Breast epithelium (tissue), 4 donors: ENCODE measurements at regions not wholly inside any gene's neighbourhood (a gene's known extent, or its start where the extent isn't known, plus 50 kb on each side); places are given as distances from the start of the nearest gene placed in this dataset.

Experiments
- DNase-seq, 2 donors: peaks; one replicate each; pipeline ENCODE4 v3.0.0-alpha.2; 2019; ENCODE audit warnings: low spot score in 2 of 2
- H3K27ac ChIP-seq, 2 donors: fragments of 200-600 bp; sonication (generic) in 1 of 2; one replicate each; pipeline ENCODE4 v1.5.1; 2016 to 2019; ENCODE audit warnings: mild to moderate bottlenecking in 1 of 2
- H3K27me3 ChIP-seq, 2 donors: fragments of 200-600 bp; sonication (generic) in 1 of 2; one replicate each; pipeline versions ENCODE4 v1.5.1 to v1.6.0; 2017 to 2019; ENCODE audit warnings: control low read depth in 1 of 2, mild to moderate bottlenecking in 1 of 2
- H3K36me3 ChIP-seq: fragments of 200-600 bp; one replicate; pipeline ENCODE4 v1.5.1; 2019
- H3K4me1 ChIP-seq, 2 donors: fragments of 200-600 bp; sonication (generic); one replicate each; pipeline ENCODE4 v1.5.1; 2016 to 2019; ENCODE audit warnings: control low read depth in 1 of 2
- H3K4me3 ChIP-seq, 3 donors: fragments of 200-600 bp; sonication (generic); 1 replicate in 2 of 3; 2 replicates in 1 of 3; pipeline ENCODE4 v1.5.1; 2016 to 2019; ENCODE audit warnings: mild to moderate bottlenecking in 3 of 3, moderate library complexity in 2 of 3
- H3K9me3 ChIP-seq, 2 donors: fragments of 200-600 bp; sonication (generic) in 1 of 2; one replicate each; pipeline ENCODE4 v1.5.1; 2016 to 2019; ENCODE audit warnings: control low read depth in 1 of 2
- CTCF ChIP-seq, 3 donors: fragments of 450-650 bp; IDR thresholded peaks; one replicate each; pipeline ENCODE4 v1.5.1; 2016 to 2017; ENCODE audit warnings: antibody characterized with exemption in 3 of 3, mild to moderate bottlenecking in 3 of 3, moderate library complexity in 3 of 3
- POLR2A ChIP-seq: fragments of 450-650 bp; IDR thresholded peaks from one replicate; pipeline ENCODE4 v1.6.1; 2016; ENCODE audit warnings: antibody characterized with exemption, mild to moderate bottlenecking, moderate library complexity
- POLR2AphosphoS5 ChIP-seq, 3 donors: sonication (generic); formaldehyde crosslinking; IDR thresholded peaks; one replicate each; pipeline ENCODE4 v1.6.1; 2017; ENCODE audit warnings: antibody characterized with exemption in 3 of 3
- intact Hi-C: fragments of 100-400 bp; cut with DNase I; formaldehyde crosslinking; loops from one replicate; pipeline ENCODE4 v1.15.1; 2023; ENCODE audit warnings: low total_unique reads

- Histone ChIP-seq H3K4me3 (no peak overlapping the region), H3K9me3 (no peaks in the 10 kb centered on the region), H3K27me3 (no peaks in the 10 kb centered on the region), H3K36me3 (no peaks in the 10 kb centered on the region), H3K27ac (no peak overlapping the region), H3K4me1 (no peaks in the 10 kb centered on the region)
- DNase-seq, result no peak
- intact Hi-C loops, result no loop called here
- no peak for TF ChIP-seq POLR2AphosphoS5 (IDR thresholded peaks at IDR 0.05)
- no peak for TF ChIP-seq POLR2A
- no peak for TF ChIP-seq CTCF (IDR thresholded peaks at IDR 0.05)
Observed at GRCh38 chr4:125155251-125155650, 159.5 kb upstream of the FAT4 start.

GRCh38 chr4:125140966-125141495 lies 173.7 kb upstream of the FAT4 start:
- Histone ChIP-seq H3K4me3 (no peak overlapping the region), H3K9me3 (no peaks in the 10 kb centered on the region), H3K27me3 (no peaks in the 10 kb centered on the region), H3K4me1 (no peaks in the 10 kb centered on the region), H3K27ac (no peak overlapping the region), H3K36me3 (no peaks in the 10 kb centered on the region)
- TF ChIP-seq CTCF (IDR thresholded peaks at IDR 0.05) (no peak), POLR2AphosphoS5 (IDR thresholded peaks at IDR 0.05) (no peak), POLR2A (no peak)
- DNase-seq, result no peak
- intact Hi-C loops, result no loop called here

- intact Hi-C loops, result no loop called here
Observed at GRCh38 chr4:125135652-125136051, 179.1 kb upstream of the FAT4 start.

GRCh38 chr4:125132729-125133128 lies 182.0 kb upstream of the FAT4 start:
- H3K36me3 ChIP-seq, result no peaks in the 10 kb centered on the region
- no peak overlapping the region for H3K27ac ChIP-seq
- H3K27me3 ChIP-seq, result no peaks in the 10 kb centered on the region
- no peaks in the 10 kb centered on the region for H3K9me3 ChIP-seq
- no peak for TF ChIP-seq POLR2AphosphoS5 (IDR thresholded peaks at IDR 0.05)
- no peak for TF ChIP-seq POLR2A
- no peak for TF ChIP-seq CTCF (IDR thresholded peaks at IDR 0.05)
- no peak overlapping the region for H3K4me3 ChIP-seq
- no peaks in the 10 kb centered on the region for H3K4me1 ChIP-seq
- no peak for DNase-seq
- intact Hi-C loops, result no loop called here

More at GRCh38 chr4:125135652-125136051, 179.1 kb upstream of the FAT4 start:
- no peak for DNase-seq
- no peak for TF ChIP-seq POLR2A
- TF ChIP-seq POLR2AphosphoS5 (IDR thresholded peaks at IDR 0.05), result no peak
- no peak for TF ChIP-seq CTCF (IDR thresholded peaks at IDR 0.05)
- no peaks in the 10 kb centered on the region for H3K9me3 ChIP-seq
- H3K36me3 ChIP-seq, result no peaks in the 10 kb centered on the region
- no peak overlapping the region for H3K4me3 ChIP-seq
- no peaks in the 10 kb centered on the region for H3K4me1 ChIP-seq
- H3K27me3 ChIP-seq, result no peaks in the 10 kb centered on the region
- no peak overlapping the region for H3K27ac ChIP-seq

- intact Hi-C loops, result no loop called here
- Histone ChIP-seq H3K4me3 (no peak overlapping the region), H3K27me3 (no peaks in the 10 kb centered on the region)
Observed at GRCh38 chr4:125131891-125132680, 182.7 kb upstream of the FAT4 start.

More at GRCh38 chr4:125131891-125132680, 182.7 kb upstream of the FAT4 start:
- TF ChIP-seq POLR2AphosphoS5 (IDR thresholded peaks at IDR 0.05), result no peak
- TF ChIP-seq CTCF (IDR thresholded peaks at IDR 0.05), result no peak
- TF ChIP-seq POLR2A, result no peak
- no peaks in the 10 kb centered on the region for H3K9me3 ChIP-seq
- DNase-seq, result no peak
- H3K27ac ChIP-seq, result no peak overlapping the region
- no peaks in the 10 kb centered on the region for H3K4me1 ChIP-seq
- no peaks in the 10 kb centered on the region for H3K36me3 ChIP-seq
